ENCODE measurements at regions not wholly inside any gene's neighbourhood (a gene's known extent, or its start where the extent isn't known, plus 50 kb on each side); places are given as distances from the start of the nearest gene placed in this dataset.

- no peaks in the 10 kb centered on the region for H3K36me3 ChIP-seq (ENCODE audit: control insufficient read depth, insufficient read depth, low read length)
- H3K27me3 ChIP-seq (ENCODE audit: control insufficient read depth, insufficient read depth, low read length) = no peaks in the 10 kb centered on the region
- H3K4me3 ChIP-seq (ENCODE audit: low read depth, low read length) = no peak overlapping the region
- no peak for DNase-seq (ENCODE audit: low read depth)
- FAIRE-seq = no peak
- TF ChIP-seq CTCF (IDR thresholded peaks at IDR 0.05; ENCODE audit: insufficient read depth, low read length, severe bottlenecking) = no peak
These were observed 166.0 kb upstream of the HAND2 start for GRCh38 chr4:173696011-173696410.

- DNase-seq (ENCODE audit: low read depth) (no peak), FAIRE-seq (no peak)
- Histone ChIP-seq H3K27me3 (ENCODE audit: control insufficient read depth, insufficient read depth, low read length) (no peaks in the 10 kb centered on the region), H3K4me3 (ENCODE audit: low read depth, low read length) (no peak overlapping the region), H3K36me3 (ENCODE audit: control insufficient read depth, insufficient read depth, low read length) (no peaks in the 10 kb centered on the region)
- TF ChIP-seq CTCF (IDR thresholded peaks at IDR 0.05; ENCODE audit: insufficient read depth, low read length, severe bottlenecking) = no peak
These were observed 155.8 kb upstream of the HAND2 start for GRCh38 chr4:173685831-173686210.

- no peak for TF ChIP-seq CTCF (IDR thresholded peaks at IDR 0.05; ENCODE audit: insufficient read depth, low read length, severe bottlenecking)
- FAIRE-seq (no peak), DNase-seq (ENCODE audit: low read depth) (no peak)
- no peaks in the 10 kb centered on the region for H3K27me3 ChIP-seq (ENCODE audit: control insufficient read depth, insufficient read depth, low read length)
- no peak overlapping the region for H3K4me3 ChIP-seq (ENCODE audit: low read depth, low read length)
- no peaks in the 10 kb centered on the region for H3K36me3 ChIP-seq (ENCODE audit: control insufficient read depth, insufficient read depth, low read length)
These were observed 155.3 kb upstream of the HAND2 start for GRCh38 chr4:173685165-173685830.

GRCh38 chr4:173684223-173684622, 154.2 kb upstream of the HAND2 start:
- Histone ChIP-seq H3K27me3 (ENCODE audit: control insufficient read depth, insufficient read depth, low read length) (no peaks in the 10 kb centered on the region), H3K36me3 (ENCODE audit: control insufficient read depth, insufficient read depth, low read length) (no peaks in the 10 kb centered on the region), H3K4me3 (ENCODE audit: low read depth, low read length) (no peak overlapping the region)
- FAIRE-seq (no peak), DNase-seq (ENCODE audit: low read depth) (no peak)
- no peak for TF ChIP-seq CTCF (IDR thresholded peaks at IDR 0.05; ENCODE audit: insufficient read depth, low read length, severe bottlenecking)

- Histone ChIP-seq H3K36me3 (ENCODE audit: control insufficient read depth, insufficient read depth, low read length) (no peaks in the 10 kb centered on the region), H3K4me3 (ENCODE audit: low read depth, low read length) (no peak overlapping the region), H3K27me3 (ENCODE audit: control insufficient read depth, insufficient read depth, low read length) (no peaks in the 10 kb centered on the region)
- DNase-seq (ENCODE audit: low read depth) (no peak), FAIRE-seq (no peak)
- no peak for TF ChIP-seq CTCF (IDR thresholded peaks at IDR 0.05; ENCODE audit: insufficient read depth, low read length, severe bottlenecking)
These were observed 152.6 kb upstream of the HAND2 start for GRCh38 chr4:173682609-173683008.

- DNase-seq (ENCODE audit: low read depth) (no peak), FAIRE-seq (no peak)
- TF ChIP-seq CTCF (IDR thresholded peaks at IDR 0.05; ENCODE audit: insufficient read depth, low read length, severe bottlenecking) = no peak
- Histone ChIP-seq H3K4me3 (ENCODE audit: low read depth, low read length) (no peak overlapping the region), H3K36me3 (ENCODE audit: control insufficient read depth, insufficient read depth, low read length) (no peaks in the 10 kb centered on the region), H3K27me3 (ENCODE audit: control insufficient read depth, insufficient read depth, low read length) (no peaks in the 10 kb centered on the region)
These were observed 150.2 kb upstream of the HAND2 start for GRCh38 chr4:173680278-173680677.

All from bronchial epithelial cell (primary cell).